CD14-positive monocyte (primary cell): ENCODE measurements at regions not wholly inside any gene's neighbourhood (a gene's known extent, or its start where the extent isn't known, plus 50 kb on each side); places are given as distances from the start of the nearest gene placed in this dataset.

ENCODE experiments used
- DNase-seq, 3 donors: peaks; one replicate each; pipeline ENCODE4 v3.0.0-alpha.2; 2011 to 2022
- H2AFZ ChIP-seq: 2 replicates; pipeline ENCODE4 v1.6.0; 2012; ENCODE audit warnings: mild to moderate bottlenecking, low read depth, low read length, inconsistent platforms; ENCODE audit not compliant: insufficient read depth, poor library complexity, severe bottlenecking
- H3K27ac ChIP-seq, 2 donors: 1 replicate in 1 of 2; 2 replicates in 1 of 2; pipeline ENCODE4 v1.5.1; 2012 to 2013; ENCODE audit warnings: low read length in 2 of 2, control low read depth in 1 of 2, inconsistent platforms in 1 of 2, low read depth in 1 of 2, mild to moderate bottlenecking in 1 of 2
- H3K27me3 ChIP-seq, 2 donors: one replicate each; pipeline versions ENCODE4 v1.6.0 to v1.6.1; 2011 to 2013; ENCODE audit warnings: low read length in 2 of 2; ENCODE audit not compliant: control insufficient read depth in 2 of 2, insufficient read depth in 2 of 2
- H3K36me3 ChIP-seq, 2 donors: replicated peaks in 1 of 2; 1 replicate in 1 of 2; 2 replicates in 1 of 2; pipeline versions ENCODE4 v1.5.1 to v1.6.1; 2012 to 2013; ENCODE audit warnings: low read length in 2 of 2, control low read depth in 1 of 2, inconsistent platforms in 1 of 2, mild to moderate bottlenecking in 1 of 2; ENCODE audit not compliant: insufficient read depth in 2 of 2, control insufficient read depth in 1 of 2
- H3K4me1 ChIP-seq, 2 donors: 1 replicate in 1 of 2; 2 replicates in 1 of 2; pipeline versions ENCODE4 v1.5.1 to v1.6.1; 2012 to 2013; ENCODE audit warnings: low read length in 2 of 2, control low read depth in 1 of 2, inconsistent platforms in 1 of 2, mild to moderate bottlenecking in 1 of 2, moderate library complexity in 1 of 2; ENCODE audit not compliant: insufficient read depth in 2 of 2, control insufficient read depth in 1 of 2
- H3K4me2 ChIP-seq: replicated peaks from 2 replicates; pipeline ENCODE3; 2012; ENCODE audit warnings: low read length, moderate library complexity, mild to moderate bottlenecking; ENCODE audit not compliant: poor library complexity, severe bottlenecking; ENCODE audit errors: extremely low read depth
- H3K4me3 ChIP-seq, 3 experiments: fragments of 200-600 bp in 1 of 3; sonication (generic) in 1 of 3; replicated peaks in 1 of 3; 1 replicate in 2 of 3; 2 replicates in 1 of 3; pipeline ENCODE4 v1.5.1; 2011 to 2013; ENCODE audit warnings: low read length in 3 of 3, mild to moderate bottlenecking in 3 of 3, control low read depth in 2 of 3, low read depth in 2 of 3, inconsistent platforms in 1 of 3, moderate library complexity in 1 of 3
- H3K79me2 ChIP-seq: 2 replicates; pipeline ENCODE4 v1.6.0; 2012; ENCODE audit warnings: mild to moderate bottlenecking, control low read depth, inconsistent platforms, low read length, moderate library complexity; ENCODE audit not compliant: insufficient read depth
- H3K9ac ChIP-seq: 2 replicates; pipeline ENCODE4 v1.6.0; 2017; ENCODE audit warnings: low read length, mild to moderate bottlenecking; ENCODE audit not compliant: insufficient read depth, poor library complexity, severe bottlenecking
- H3K9me3 ChIP-seq, 2 donors: replicated peaks in 1 of 2; 1 replicate in 1 of 2; 2 replicates in 1 of 2; pipeline versions ENCODE4 v1.5.1 to v1.6.1; 2012 to 2013; ENCODE audit warnings: low read length in 2 of 2, control low read depth in 1 of 2; ENCODE audit not compliant: control insufficient read depth in 1 of 2, insufficient read depth in 1 of 2
- H4K20me1 ChIP-seq: 2 replicates; pipeline ENCODE4 v1.6.0; 2012; ENCODE audit warnings: mild to moderate bottlenecking, low read length, control low read depth, moderate library complexity; ENCODE audit not compliant: insufficient read depth
- H3K27ac Mint-ChIP-seq, 7 donors: one replicate each; pipeline ENCODE4 v1.8.0; 2020; ENCODE audit warnings: mild to moderate bottlenecking in 7 of 7, mixed read lengths in 7 of 7, moderate library complexity in 6 of 7, inconsistent platforms in 2 of 7
- H3K27me3 Mint-ChIP-seq, 3 donors: one replicate each; pipeline ENCODE4 v1.8.0; 2021 to 2022; ENCODE audit warnings: low read depth in 3 of 3, mild to moderate bottlenecking in 3 of 3, mixed read lengths in 3 of 3, moderate library complexity in 3 of 3, inconsistent platforms in 1 of 3
- H3K36me3 Mint-ChIP-seq, 2 donors: one replicate each; pipeline ENCODE4 v1.8.0; 2020; ENCODE audit warnings: mixed read lengths in 2 of 2, inconsistent platforms in 1 of 2, mild to moderate bottlenecking in 1 of 2
- H3K4me1 Mint-ChIP-seq: one replicate; pipeline ENCODE4 v1.8.0; 2020; ENCODE audit warnings: mild to moderate bottlenecking, mixed read lengths
- H3K4me3 Mint-ChIP-seq, 2 donors: one replicate each; pipeline ENCODE4 v1.8.0; 2020; ENCODE audit warnings: mild to moderate bottlenecking in 2 of 2, mixed read lengths in 2 of 2, moderate library complexity in 1 of 2
- H3K9me3 Mint-ChIP-seq, 7 donors: one replicate each; pipeline ENCODE4 v1.8.0; 2020 to 2022; ENCODE audit warnings: mixed read lengths in 7 of 7, mild to moderate bottlenecking in 6 of 7, moderate library complexity in 6 of 7, inconsistent platforms in 2 of 7
- WGBS: methylation state at CpG from one replicate; pipeline ENCODE4 v1.1.5; 2013; ENCODE audit warnings: missing lambda C conversion rate; ENCODE audit not compliant: insufficient coverage; 5-methylcytosine and 5-hydroxymethylcytosine counted together
- intact Hi-C, 2 donors: fragments of 100-400 bp; cut with micrococcal nuclease; formaldehyde crosslinking; loops; one replicate each; pipeline versions ENCODE4 v1.15.0 to v1.15.1; 2023
- TF ChIP-seq, protein P1 (sequence below): fragments of 200-600 bp; IDR thresholded peaks from one replicate; pipeline ENCODE4 v1.8.0; 2022; ENCODE audit warnings: antibody characterized with exemption, mild to moderate bottlenecking

GRCh38 chr2:60292242-60292641, 261.2 kb downstream of the BCL11A start:
- Histone ChIP-seq H3K27me3 (no peaks in the 10 kb centered on the region), H2AFZ (no peak overlapping the region), H3K36me3 (no peaks in the 10 kb centered on the region), H3K4me1 (peaks cover 0 to 6% of the 10 kb centered on the region in 2 donors), H3K4me3 (no peak overlapping the region), H3K27ac (no peak overlapping the region), H3K79me2 (no peaks in the 10 kb centered on the region), H3K4me2 (no peak overlapping the region), H3K9ac (no peak overlapping the region), H4K20me1 (no peaks in the 10 kb centered on the region), H3K9me3 (no peaks in the 10 kb centered on the region)
- DNase-seq: no peak
- Mint-ChIP-seq H3K36me3 (no peaks in the 10 kb centered on the region), H3K9me3 (peaks cover 0 to 6% (median 0%) of the 10 kb centered on the region in 7 donors), H3K4me1 (peaks cover 11% of the 10 kb centered on the region), H3K27ac (no peak overlapping the region), H3K4me3 (no peak overlapping the region), H3K27me3 (peaks cover 0 to 4% (median 0%) of the 10 kb centered on the region in 3 donors)
- intact Hi-C loops: no loop called here
- WGBS: 95% methylated on average over 3 of the region's 3 CpGs
- TF ChIP-seq, protein P1, sequence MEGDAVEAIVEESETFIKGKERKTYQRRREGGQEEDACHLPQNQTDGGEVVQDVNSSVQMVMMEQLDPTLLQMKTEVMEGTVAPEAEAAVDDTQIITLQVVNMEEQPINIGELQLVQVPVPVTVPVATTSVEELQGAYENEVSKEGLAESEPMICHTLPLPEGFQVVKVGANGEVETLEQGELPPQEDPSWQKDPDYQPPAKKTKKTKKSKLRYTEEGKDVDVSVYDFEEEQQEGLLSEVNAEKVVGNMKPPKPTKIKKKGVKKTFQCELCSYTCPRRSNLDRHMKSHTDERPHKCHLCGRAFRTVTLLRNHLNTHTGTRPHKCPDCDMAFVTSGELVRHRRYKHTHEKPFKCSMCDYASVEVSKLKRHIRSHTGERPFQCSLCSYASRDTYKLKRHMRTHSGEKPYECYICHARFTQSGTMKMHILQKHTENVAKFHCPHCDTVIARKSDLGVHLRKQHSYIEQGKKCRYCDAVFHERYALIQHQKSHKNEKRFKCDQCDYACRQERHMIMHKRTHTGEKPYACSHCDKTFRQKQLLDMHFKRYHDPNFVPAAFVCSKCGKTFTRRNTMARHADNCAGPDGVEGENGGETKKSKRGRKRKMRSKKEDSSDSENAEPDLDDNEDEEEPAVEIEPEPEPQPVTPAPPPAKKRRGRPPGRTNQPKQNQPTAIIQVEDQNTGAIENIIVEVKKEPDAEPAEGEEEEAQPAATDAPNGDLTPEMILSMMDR: no peak

GRCh38 chr2:60290509-60290908, 262.9 kb downstream of the BCL11A start:
- H3K27me3 Mint-ChIP-seq: no peaks in the 10 kb centered on the region
- Histone ChIP-seq H3K79me2 (no peaks in the 10 kb centered on the region), H2AFZ (no peak overlapping the region), H3K4me1 (peaks cover 0 to 6% of the 10 kb centered on the region in 2 donors), H3K9me3 (no peaks in the 10 kb centered on the region), H3K27ac (no peak overlapping the region), H4K20me1 (no peaks in the 10 kb centered on the region), H3K27me3 (no peaks in the 10 kb centered on the region), H3K4me2 (no peak overlapping the region), H3K4me3 (no peak overlapping the region), H3K36me3 (no peaks in the 10 kb centered on the region), H3K9ac (no peak overlapping the region)
- DNase-seq: no peak
- WGBS: no CpG with 5 or more reads among the region's 2 CpGs
- intact Hi-C loops: no loop called here
- no peak overlapping the region for H3K4me3 Mint-ChIP-seq
- peaks cover 0 to 6% (median 0%) of the 10 kb centered on the region in 7 donors for H3K9me3 Mint-ChIP-seq
- no peaks in the 10 kb centered on the region for H3K36me3 Mint-ChIP-seq
- no peak overlapping the region for H3K27ac Mint-ChIP-seq
- TF ChIP-seq, protein P1: no peak
- H3K4me1 Mint-ChIP-seq: peaks cover 10% of the 10 kb centered on the region
